Esophagus squamous epithelium (tissue), 4 donors: ENCODE measurements at regions not wholly inside any gene's neighbourhood (a gene's known extent, or its start where the extent isn't known, plus 50 kb on each side); places are given as distances from the start of the nearest gene placed in this dataset.

Source experiments
- POLR2A ChIP-seq, 4 donors: fragments of 450-650 bp; IDR thresholded peaks; one replicate each; pipeline ENCODE4 v1.6.1; 2017; ENCODE audit warnings: antibody characterized with exemption in 4 of 4, mild to moderate bottlenecking in 4 of 4, moderate library complexity in 3 of 4
- TF ChIP-seq, protein P1 (sequence below), 6 experiments: fragments of 450-650 bp in 4 of 6; fragments of 200-600 bp in 2 of 6; sonication (generic) in 2 of 6; IDR thresholded peaks; one replicate each; pipeline ENCODE4 v1.5.1; 2016 to 2019; ENCODE audit warnings: antibody characterized with exemption in 6 of 6, mild to moderate bottlenecking in 4 of 6, moderate library complexity in 4 of 6

GRCh38 chr3:106755336-106755735 lies 621.9 kb upstream of the CCDC54 start:
- no peak for TF ChIP-seq POLR2A (IDR thresholded peaks at IDR 0.05)
- TF ChIP-seq, protein P1, sequence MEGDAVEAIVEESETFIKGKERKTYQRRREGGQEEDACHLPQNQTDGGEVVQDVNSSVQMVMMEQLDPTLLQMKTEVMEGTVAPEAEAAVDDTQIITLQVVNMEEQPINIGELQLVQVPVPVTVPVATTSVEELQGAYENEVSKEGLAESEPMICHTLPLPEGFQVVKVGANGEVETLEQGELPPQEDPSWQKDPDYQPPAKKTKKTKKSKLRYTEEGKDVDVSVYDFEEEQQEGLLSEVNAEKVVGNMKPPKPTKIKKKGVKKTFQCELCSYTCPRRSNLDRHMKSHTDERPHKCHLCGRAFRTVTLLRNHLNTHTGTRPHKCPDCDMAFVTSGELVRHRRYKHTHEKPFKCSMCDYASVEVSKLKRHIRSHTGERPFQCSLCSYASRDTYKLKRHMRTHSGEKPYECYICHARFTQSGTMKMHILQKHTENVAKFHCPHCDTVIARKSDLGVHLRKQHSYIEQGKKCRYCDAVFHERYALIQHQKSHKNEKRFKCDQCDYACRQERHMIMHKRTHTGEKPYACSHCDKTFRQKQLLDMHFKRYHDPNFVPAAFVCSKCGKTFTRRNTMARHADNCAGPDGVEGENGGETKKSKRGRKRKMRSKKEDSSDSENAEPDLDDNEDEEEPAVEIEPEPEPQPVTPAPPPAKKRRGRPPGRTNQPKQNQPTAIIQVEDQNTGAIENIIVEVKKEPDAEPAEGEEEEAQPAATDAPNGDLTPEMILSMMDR (IDR thresholded peaks at IDR 0.05), result no peak
